ENCODE measurements at regions not wholly inside any gene's neighbourhood (a gene's known extent, or its start where the extent isn't known, plus 50 kb on each side); places are given as distances from the start of the nearest gene placed in this dataset.
"Not testable (repeated sequence)": the region's sequence is repeated elsewhere in the genome, so short reads cannot be mapped to it uniquely, and the experiment has no call there.

DNA sequence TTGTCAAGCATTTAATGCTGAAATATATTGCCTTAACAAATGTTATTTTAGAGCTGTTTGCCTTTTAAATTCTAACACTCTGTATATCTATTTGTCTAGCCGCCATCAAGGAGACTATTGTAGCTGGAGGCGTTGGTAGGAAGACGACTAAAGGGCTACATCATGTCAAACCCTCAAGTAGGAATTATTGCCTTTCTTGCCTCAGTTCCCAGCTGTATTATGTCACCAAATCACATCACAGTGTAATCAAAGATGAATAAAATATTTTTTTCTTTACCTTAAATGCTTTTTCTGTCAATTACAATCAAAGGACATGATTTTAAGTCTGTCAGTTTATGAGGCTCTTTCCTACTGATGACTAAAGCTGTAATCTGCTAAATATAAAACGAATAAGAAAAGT is 233.1 kb downstream of the ZIC4 start:
- no peak for ATAC-seq
- intact Hi-C loops (cut with DNase I): no loop called here

DNA sequence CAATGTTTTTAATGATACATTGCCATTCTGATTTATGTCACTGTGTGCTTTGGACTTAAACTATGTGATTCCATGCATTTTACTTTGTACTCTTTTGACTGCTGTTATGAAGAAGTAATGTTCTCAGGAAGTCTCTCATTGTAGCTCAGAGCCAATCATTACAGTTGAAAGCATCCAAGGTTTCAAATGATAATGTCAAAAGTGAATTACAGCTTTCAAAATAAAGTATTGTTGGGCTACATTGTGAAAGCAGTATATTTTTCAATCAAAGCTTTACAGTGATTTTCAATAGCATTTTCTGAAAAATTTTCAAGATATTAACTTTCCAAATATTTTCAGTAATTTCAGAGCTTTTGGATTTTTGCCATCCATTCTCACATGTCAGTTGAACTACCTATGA is 243.6 kb downstream of the ZIC4 start:
- DNase-seq (ENCODE audit: missing footprints) (no peak), ATAC-seq (no peak)
- intact Hi-C loops (cut with DNase I): no loop called here

More for the DNA sequence above, 233.1 kb downstream of the ZIC4 start:
- no peak for DNase-seq (ENCODE audit: missing footprints)

DNA sequence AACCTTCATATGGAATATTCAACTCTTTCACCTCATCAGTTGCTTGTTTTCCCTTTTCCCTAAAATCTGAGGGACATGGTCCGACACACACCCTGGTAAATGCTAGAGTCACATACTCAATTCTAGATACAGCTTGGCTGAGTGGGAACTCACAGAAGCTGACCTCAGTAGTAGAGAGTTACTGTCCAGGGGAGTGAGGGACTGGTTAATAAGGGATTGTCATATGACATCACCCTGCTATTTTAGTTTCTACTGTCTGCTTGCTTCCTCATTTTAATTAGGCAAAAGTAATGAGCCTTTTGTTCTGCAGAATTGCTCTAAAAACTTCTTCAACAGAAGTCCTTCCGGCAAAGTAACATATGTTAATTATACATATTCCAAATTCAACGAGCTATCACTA is 244.5 kb downstream of the ZIC4 start:
- DNase-seq (ENCODE audit: missing footprints) (no peak), ATAC-seq (no peak)
- intact Hi-C loops (cut with DNase I): no loop called here

DNA sequence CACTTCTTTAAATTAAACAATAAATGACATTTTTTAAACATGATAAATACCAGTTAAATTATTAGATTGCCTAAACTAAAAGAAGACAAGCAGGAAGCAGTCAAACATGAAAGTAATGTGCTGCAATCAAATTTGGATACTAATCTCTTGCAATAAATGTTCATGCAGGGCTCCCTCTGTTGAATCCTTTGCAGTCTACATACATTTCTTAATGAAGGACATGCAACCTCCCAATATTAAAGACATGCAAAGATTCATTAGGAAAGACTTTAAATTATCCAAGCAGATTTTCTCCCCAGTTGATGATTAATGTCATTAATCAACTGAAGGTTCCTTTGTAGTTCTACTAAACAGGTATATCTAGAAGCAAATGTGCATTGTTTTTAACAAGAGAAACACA is 245.4 kb downstream of the ZIC4 start:
- ATAC-seq (no peak), DNase-seq (ENCODE audit: missing footprints) (no peak)
- intact Hi-C loops (cut with DNase I): no loop called here

DNA sequence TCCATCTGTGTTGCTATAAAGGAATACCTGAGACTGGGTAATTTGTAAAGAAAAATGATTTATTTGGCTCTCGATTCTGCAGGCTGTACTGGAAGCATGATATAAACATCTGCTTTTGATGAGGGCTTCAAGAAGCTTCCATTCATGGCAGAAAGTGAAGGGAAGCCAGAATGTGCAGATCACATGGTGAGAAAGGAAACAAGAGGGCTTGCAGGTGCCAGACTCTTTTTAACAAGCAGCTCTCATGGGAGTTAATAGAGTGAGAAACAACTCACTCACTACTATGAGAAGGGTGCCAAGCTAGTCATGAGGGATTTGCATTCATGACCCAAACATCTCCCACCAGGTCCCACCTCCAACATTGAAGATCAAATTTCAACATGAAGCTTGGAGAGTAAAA is 247.2 kb downstream of the ZIC4 start:
- ATAC-seq (no peak), DNase-seq (ENCODE audit: missing footprints) (no peak)
- intact Hi-C loops (cut with DNase I): no loop called here

DNA sequence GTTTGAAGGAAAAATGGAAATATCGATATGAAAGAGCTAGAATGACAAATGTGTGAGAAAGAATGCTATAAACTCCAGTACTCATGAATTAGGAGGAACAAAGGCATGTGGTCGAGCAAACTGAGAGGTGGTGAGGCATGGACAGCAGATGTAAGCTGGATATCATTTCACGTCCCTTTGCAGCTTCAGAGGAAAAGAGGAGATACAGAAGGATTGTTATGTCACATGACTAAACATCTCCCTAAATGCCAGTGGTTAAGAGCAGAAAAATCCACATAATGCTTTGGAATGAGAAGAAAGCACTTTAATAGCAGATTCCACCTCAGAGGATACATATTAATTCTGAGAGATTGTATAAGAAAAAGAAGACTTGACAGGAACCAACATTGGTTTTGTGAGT is 248.7 kb downstream of the ZIC4 start:
- intact Hi-C loops (cut with DNase I): no loop called here
- DNase-seq (ENCODE audit: missing footprints): no peak
- ATAC-seq: no peak

DNA sequence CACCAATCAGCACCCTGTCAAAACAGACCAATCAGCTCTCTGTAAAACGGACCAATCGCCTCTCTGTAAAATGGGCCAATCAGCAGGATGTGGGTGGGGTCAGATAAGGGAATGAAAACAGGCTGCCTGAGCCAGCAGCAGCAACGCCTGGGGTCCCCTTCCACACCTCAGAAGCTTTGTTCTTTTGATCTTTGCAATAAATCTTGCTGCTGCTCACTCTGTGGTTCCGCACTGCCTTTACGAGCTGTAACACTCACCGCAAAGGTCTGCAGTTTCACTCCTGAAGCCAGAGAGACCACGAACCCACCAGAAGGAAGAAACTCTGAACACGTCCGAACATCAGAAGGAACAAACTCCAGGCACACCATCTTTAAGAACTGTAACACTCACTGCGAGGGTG is 251.4 kb downstream of the ZIC4 start:
- DNase-seq (ENCODE audit: missing footprints); intact Hi-C loops (cut with DNase I); ATAC-seq: not testable (repeated sequence)

DNA sequence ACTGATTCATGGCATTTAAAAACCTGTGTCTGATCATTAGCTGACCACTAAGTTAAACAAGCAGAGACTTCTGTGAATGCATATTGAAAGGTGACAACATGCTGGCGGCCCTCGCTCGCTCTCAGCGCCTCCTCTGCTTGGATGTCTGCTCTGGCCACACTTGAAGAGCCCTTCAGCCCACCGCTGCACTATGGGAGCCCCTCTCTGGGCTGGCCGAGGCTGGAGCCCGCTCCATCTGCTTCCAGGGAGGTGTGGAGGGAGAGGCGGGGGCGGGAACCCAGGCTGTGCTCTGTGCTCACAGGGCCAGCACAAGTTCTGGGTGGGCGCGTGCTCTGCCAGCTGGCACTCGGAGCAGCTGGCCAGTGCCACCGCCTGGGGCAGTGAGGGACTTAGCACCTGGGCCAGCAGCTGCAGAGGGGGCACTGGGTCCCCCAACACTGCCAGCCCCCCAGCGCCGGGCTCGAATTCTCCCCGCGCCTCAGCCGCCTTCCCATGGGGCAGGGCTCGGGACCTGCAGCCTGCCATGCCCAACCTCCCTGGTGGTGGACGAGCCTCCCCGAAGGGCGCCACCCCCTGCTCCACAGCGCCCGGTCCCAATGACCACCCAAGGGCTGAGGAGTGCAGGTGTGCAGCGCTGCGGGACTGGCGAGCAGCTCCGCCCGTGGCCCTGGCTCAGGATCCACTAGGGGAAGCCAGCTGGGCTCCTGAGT is 252.4 kb downstream of the ZIC4 start:
- intact Hi-C loops (cut with DNase I): no loop called here
- no peak for DNase-seq (ENCODE audit: missing footprints)
- no peak for ATAC-seq

DNA sequence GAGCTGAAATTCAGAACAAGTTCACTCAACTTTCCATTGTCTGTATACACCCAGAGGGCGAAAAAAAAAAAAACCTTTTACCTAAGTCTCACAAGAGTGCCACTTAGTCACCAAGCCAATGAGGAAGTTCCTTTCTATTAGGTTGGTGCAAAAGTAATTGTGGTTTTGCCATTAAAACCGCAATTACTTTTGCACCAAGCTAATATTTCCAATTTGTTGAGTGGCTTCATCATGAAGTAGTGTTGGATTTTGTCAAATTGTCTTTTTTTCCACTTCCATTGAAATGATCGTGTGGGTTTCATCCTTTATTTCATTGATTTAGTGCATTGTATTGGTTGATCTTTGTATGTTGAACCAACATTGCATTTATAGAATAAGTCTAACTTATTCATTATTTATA is 253.9 kb downstream of the ZIC4 start:
- ATAC-seq: no peak
- intact Hi-C loops (cut with DNase I): no loop called here

DNA sequence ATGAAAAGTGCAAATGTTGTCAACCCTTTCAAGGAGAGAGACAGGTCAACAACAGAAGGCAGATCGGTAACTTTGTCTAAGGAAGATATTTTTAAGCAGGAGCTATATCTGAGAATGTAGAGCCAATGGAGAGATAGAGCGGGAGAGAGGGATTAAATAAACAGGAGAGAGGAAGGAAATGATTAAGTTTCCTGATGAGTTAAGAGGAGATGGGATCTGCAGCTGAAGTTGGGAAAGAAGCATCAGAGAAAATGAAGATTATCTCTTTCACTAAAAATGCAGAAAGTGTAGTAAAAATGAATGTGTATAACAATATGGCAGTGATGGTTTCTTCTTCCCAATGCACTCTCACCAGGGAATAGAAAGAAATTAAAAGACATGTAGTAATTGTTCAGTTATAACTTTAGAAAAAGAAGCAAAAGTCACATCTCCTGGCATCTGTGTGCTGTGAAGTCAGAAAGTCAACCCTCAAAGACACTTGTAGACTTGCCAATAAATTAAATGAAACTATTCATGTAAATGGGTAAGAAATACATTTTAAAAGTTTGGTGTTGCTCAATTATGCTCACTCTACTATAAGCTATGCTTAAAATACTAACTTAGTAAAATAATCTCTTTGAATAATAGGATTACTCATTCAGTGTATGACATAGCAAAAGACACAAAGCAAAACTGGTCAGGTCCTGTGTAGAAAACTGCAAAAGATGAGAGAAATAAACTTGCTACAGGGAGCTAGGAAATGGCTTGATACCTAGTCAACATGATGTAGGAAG is 264.6 kb downstream of the ZIC4 start:
- intact Hi-C loops (cut with DNase I): no loop called here
- DNase-seq (ENCODE audit: missing footprints) (no peak), ATAC-seq (no peak)

More for the DNA sequence above, 253.9 kb downstream of the ZIC4 start:
- no peak for DNase-seq (ENCODE audit: missing footprints)

DNA sequence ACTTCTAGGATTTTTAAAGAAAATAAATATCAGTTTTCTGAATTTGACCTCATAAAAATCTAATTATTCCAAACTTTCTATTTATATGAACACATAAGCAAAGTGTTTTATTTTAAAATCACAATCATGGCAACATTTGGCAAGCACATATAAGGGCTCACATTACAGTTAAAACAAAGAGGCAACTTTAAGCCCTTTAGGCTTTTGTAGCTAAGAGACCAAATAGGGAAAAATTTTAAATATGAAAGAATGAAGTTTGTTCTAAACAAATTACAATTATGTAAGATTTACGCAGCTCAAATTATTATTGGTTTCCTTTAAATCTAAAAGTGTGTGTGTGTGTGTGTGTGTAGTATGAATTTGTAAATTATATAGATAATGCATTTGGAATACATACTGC is 267.0 kb downstream of the ZIC4 start:
- ATAC-seq (no peak), DNase-seq (ENCODE audit: missing footprints) (no peak)
- intact Hi-C loops (cut with DNase I): no loop called here

DNA sequence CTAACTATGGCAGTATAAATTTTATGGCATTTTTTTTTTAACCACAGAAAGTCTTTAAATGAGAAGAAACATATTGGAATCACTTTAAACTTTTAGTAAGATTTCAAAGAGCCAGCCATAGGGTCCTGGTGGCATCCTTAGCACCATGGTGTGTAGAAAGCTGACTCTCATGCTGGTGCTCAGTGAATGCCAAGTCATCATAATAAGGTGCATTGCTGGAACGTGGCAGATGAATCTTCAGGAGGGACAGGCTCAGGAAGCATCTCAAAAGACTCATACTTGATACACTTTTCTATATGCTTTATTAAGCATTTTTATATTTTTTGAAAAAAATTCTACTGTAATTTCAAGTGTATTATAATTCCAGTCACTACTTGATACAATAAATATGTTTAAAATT is 274.2 kb downstream of the ZIC4 start:
- intact Hi-C loops (cut with DNase I): no loop called here

DNA sequence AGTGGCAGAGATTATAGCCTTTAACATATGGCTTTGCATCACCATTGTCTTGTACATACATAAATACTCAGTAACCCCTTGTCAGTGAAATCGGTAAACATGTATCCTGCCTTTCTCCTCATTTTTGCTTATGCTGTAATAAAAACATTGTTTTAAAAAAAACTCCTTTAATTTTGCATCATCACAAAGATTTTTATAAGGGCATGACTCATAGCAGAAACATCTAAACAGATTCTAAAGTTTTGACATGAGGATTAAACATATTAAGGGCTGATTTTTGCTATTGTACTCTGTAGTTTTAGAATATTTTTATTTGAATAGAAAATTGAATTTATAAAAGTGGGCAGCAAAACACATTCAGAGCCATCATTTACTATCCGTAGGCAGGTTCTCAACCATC is 275.9 kb downstream of the ZIC4 start:
- ATAC-seq: no peak

More for the DNA sequence above, 274.2 kb downstream of the ZIC4 start:
- ATAC-seq (no peak), DNase-seq (ENCODE audit: missing footprints) (no peak)

DNA sequence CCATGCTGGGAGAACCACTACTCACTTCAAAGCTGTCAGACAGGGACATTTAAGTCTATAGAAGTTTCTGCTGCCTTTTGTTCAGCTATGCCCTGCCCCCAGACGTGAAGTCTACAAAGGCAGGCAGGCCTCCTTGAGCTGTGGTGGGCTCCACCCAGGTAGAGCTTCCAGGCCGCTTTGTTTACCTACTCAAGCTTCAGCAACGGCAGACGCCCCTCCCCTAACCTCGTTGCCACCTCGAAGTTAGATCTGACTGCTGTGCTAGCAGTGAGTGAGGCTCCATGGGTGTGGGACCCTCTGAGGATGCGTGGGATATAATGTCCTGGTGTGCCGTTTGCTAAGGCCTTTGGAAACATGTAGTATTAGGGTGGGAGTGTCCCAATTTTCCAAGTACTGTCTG is 276.7 kb downstream of the ZIC4 start:
- intact Hi-C loops (cut with DNase I): no loop called here
- no peak for ATAC-seq
- DNase-seq (ENCODE audit: missing footprints): no peak

More for the DNA sequence above, 275.9 kb downstream of the ZIC4 start:
- intact Hi-C loops (cut with DNase I): no loop called here
- no peak for DNase-seq (ENCODE audit: missing footprints)

DNA sequence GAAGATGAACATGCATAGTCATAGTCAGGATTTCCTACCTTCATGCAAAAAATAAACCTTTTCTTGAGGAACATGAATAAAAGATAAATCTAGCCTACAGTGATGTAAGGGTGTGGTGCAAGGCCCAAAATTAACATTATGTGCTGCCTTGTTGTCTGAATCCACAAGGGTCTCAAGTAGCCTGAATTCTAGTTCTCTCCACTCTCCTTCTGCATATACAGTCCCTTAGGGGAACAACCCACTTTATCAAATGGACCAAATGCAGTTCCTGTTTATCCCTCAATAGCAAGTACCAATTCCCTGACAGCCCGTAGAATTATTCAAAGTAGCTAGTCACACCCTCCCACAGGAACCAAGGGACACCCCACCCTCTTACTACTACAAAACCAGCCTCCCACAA is 284.0 kb downstream of the ZIC4 start:
- no peak for ATAC-seq
- intact Hi-C loops (cut with DNase I): loop anchor here (5.0 kb wide), 1 partner anchor 960 kb away; no protein-coding TSS in a partner anchor
- DNase-seq (ENCODE audit: missing footprints): no peak

DNA sequence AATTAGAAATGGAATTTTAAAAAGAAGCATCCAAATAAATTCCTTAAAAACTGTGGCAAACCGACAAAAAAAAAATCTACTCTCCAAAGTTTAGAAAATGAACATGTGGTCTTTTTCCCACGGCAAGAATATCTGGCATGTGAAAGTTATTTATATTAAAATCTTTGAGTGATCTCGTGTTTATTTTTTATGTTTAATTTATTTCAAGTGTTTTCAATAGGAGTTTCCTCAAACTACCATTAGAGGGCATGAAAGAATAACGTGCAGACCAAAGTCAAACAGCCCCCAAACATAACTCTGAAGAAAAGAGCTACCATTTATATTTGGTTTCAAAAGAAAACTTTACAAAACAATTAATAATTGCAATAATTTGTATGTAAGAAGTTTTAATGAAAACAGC is 286.4 kb downstream of the ZIC4 start:
- DNase-seq (ENCODE audit: missing footprints) (no peak), ATAC-seq (no peak)
- intact Hi-C loops (cut with DNase I): loop anchor here (5.0 kb wide), 1 partner anchor 962 kb away; no protein-coding TSS in a partner anchor

DNA sequence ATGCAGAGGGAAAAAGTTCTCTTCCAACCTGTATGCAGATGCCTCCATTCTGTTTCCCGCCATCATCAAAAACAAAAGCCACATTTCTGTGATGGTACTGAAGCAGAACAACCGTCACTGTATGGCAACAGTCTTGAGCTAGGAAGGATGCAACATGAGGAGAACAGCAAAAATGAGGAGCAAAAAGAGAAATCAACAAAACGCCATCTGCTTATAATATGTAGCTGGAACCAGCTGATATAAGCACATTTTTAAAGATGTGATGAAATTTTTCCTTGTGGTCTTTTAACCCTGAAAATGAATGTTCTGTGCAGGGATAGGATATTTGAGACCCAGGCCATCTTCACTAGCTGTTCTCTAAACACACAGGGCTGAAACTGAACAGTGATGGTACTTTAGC is 287.0 kb downstream of the ZIC4 start:
- no peak for DNase-seq (ENCODE audit: missing footprints)
- no peak for ATAC-seq
- intact Hi-C loops (cut with DNase I): no loop called here

DNA sequence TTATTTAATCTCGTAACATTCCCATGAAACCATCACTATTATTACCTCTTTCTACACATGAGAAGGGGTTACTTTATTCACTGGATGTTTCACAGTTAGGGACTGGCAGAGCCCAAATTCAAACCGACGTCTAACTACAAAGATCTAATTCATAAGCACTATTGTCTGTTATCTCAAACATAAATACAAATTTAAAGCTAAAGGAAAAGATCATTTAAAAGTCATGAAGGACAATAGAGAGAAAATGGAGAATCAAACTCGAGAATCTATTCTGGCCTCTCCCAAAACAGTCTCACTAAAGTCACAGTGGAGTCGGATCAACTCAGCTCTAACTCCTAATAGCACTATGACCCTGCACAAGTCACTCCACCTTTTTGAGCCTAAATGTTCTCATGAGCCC is 287.7 kb downstream of the ZIC4 start:
- intact Hi-C loops (cut with DNase I): no loop called here
- DNase-seq (ENCODE audit: missing footprints) (no peak), ATAC-seq (no peak)

DNA sequence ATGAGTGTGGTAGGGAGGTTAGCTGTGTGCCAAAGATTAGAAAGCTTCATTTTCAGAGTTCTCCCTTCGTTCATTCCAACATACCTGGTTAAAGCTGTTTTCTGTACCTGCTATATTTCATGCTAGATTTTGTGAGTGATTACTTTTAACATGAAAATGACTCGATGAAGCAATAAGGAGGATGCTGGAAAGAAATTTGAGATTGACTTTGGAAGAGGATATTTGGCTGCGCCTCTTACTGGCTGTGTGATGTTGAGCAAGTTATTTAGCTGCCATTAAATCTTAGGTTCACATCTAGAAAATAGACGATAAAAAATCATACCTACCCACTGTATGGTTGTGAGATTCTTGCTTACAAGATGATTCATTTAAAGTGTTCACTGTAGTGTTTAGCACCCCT is 288.7 kb downstream of the ZIC4 start:
- intact Hi-C loops (cut with DNase I): no loop called here
- no peak for ATAC-seq

DNA sequence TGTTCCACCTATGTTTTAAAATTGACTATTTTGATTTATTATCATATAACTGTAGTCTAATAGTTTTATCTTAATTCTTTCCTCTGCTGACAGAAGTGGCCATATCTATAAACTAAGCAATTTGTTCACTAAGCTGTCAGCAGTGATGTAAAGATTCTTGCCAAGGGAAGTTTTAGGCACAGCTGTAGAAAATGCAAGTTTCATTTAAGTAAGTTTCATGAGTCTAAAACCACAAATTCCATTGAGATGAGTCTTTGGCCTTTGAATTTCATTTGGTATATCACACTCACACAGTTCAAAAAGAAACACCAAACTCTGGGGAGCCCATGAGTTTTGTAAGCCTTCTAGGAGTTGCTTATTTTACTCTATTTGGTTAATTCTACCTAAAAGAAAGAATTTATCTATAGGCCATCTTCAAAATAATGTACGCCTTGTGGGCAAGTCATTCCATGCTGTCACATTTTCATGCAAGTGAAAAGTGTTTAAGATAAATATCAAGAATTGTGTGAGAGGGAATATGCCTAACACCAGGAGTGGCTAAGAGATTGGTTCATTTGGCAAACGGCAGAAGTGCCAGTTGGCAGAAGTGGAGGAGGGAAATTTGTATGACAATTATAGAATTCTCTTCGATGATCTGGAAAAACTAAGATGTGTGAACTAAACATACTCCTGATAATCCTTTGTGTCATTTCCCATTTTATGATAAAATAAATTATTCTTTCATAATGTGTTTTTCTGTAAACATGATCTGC is 292.9 kb downstream of the ZIC4 start:
- intact Hi-C loops (cut with DNase I): no loop called here
- DNase-seq (ENCODE audit: missing footprints) (no peak), ATAC-seq (no peak)

More for the DNA sequence above, 288.7 kb downstream of the ZIC4 start:
- DNase-seq (ENCODE audit: missing footprints): no peak
